Stimulated activated CD8-positive, alpha-beta memory T cell treated with anti-CD3 and anti-CD28 coated beads, Interleukin-2, amount 100 ng/mL, for 1 hour (primary cell): ENCODE measurements at regions not wholly inside any gene's neighbourhood (a gene's known extent, or its start where the extent isn't known, plus 50 kb on each side); places are given as distances from the start of the nearest gene placed in this dataset.

Experiments used
- DNase-seq, 2 donors: peaks; one replicate each; pipeline ENCODE4 v3.0.0-alpha.2; 2020; ENCODE audit warnings: low read depth in 2 of 2

GRCh38 chr6:167755461-167755860 lies 71.2 kb upstream of the AFDN start:
- DNase-seq = no peak

- DNase-seq = no peak
These were observed 70.1 kb upstream of the AFDN start for GRCh38 chr6:167756597-167756996.

- no peak for DNase-seq
These were observed 69.5 kb upstream of the AFDN start for GRCh38 chr6:167757249-167757648.

- DNase-seq = no peak
These were observed 68.9 kb upstream of the AFDN start for GRCh38 chr6:167757821-167758220.

- no peak for DNase-seq
These were observed 68.2 kb upstream of the AFDN start for GRCh38 chr6:167758309-167759023.

- DNase-seq = no peak
These were observed 67.5 kb upstream of the AFDN start for GRCh38 chr6:167759206-167759605.

GRCh38 chr6:167759912-167760311 lies 66.8 kb upstream of the AFDN start:
- DNase-seq = no peak

GRCh38 chr6:167760979-167761793 lies 65.5 kb upstream of the AFDN start:
- no peak for DNase-seq

GRCh38 chr6:167761794-167762258 lies 64.9 kb upstream of the AFDN start:
- no peak for DNase-seq

- no peak for DNase-seq
These were observed 64.3 kb upstream of the AFDN start for GRCh38 chr6:167762259-167762962.

GRCh38 chr6:167763056-167763944 lies 63.4 kb upstream of the AFDN start:
- DNase-seq = no peak

GRCh38 chr6:167764215-167764614 lies 62.5 kb upstream of the AFDN start:
- DNase-seq = no peak

- DNase-seq = no peak
These were observed 61.8 kb upstream of the AFDN start for GRCh38 chr6:167764713-167765479.

GRCh38 chr6:167766986-167767714 lies 59.6 kb upstream of the AFDN start:
- no peak for DNase-seq

- no peak for DNase-seq
These were observed 59.0 kb upstream of the AFDN start for GRCh38 chr6:167767715-167768107.

GRCh38 chr6:167768471-167769215 lies 58.1 kb upstream of the AFDN start:
- DNase-seq = no peak

GRCh38 chr6:167769408-167770190 lies 57.1 kb upstream of the AFDN start:
- no peak for DNase-seq

GRCh38 chr6:167770291-167770955 lies 56.3 kb upstream of the AFDN start:
- DNase-seq = no peak
